BE2C (cell line): ENCODE measurements at regions not wholly inside any gene's neighbourhood (a gene's known extent, or its start where the extent isn't known, plus 50 kb on each side); places are given as distances from the start of the nearest gene placed in this dataset.

Experiments used
- DNase-seq: peaks from one replicate; pipeline ENCODE4 v3.0.0-alpha.2; 2020
- H3K27me3 ChIP-seq: fragments of 250-450 bp; sonication (Bioruptor Pico); 2 replicates; pipeline ENCODE4 v1.5.1; 2020; ENCODE audit warnings: mild to moderate bottlenecking
- H3K36me3 ChIP-seq: fragments of 250-450 bp; sonication (Bioruptor Pico); 2 replicates; pipeline ENCODE4 v1.5.1; 2020; ENCODE audit warnings: mild to moderate bottlenecking
- H3K4me1 ChIP-seq: fragments of 250-450 bp; sonication (Bioruptor Pico); 2 replicates; pipeline ENCODE4 v1.5.1; 2020
- H3K4me3 ChIP-seq: 2 replicates; pipeline ENCODE4 v1.5.1; 2011; ENCODE audit warnings: low read depth, low read length
- H3K9me3 ChIP-seq: fragments of 250-450 bp; sonication (Bioruptor Pico); 2 replicates; pipeline ENCODE4 v1.5.1; 2020
- CTCF ChIP-seq: IDR thresholded peaks from 2 replicates; pipeline ENCODE4 v1.5.1; 2012; ENCODE audit warnings: mild to moderate bottlenecking, low read depth, low read length

GRCh38 chr7:115522174-115522573 lies 508.4 kb downstream of the TFEC start:
- DNase-seq, result no peak
- no peak for TF ChIP-seq CTCF
- H3K4me3 ChIP-seq, result no peak overlapping the region
- no peaks in the 10 kb centered on the region for H3K4me1 ChIP-seq
- no peaks in the 10 kb centered on the region for H3K9me3 ChIP-seq
- no peaks in the 10 kb centered on the region for H3K36me3 ChIP-seq
- H3K27me3 ChIP-seq, result no peaks in the 10 kb centered on the region

DNA sequence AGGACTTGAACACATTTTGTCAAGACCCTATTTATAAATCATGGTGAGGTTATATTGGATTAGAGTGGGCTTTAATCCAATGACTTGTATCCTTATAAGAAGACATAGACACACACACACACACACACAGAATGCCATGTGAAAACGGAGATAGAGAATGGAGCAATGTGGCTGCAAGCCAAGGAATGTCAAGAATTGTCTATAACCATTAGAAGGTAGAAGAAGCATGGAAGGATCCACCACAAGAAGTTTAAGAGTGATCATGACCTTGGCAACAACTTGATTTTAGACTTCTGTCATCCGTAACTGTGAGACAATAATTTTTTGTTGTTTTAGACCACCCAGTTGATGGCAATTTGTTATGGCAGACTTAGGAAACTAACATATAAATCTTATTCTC lies 514.2 kb downstream of the TFEC start:
- Histone ChIP-seq H3K36me3 (no peaks in the 10 kb centered on the region), H3K4me1 (no peaks in the 10 kb centered on the region), H3K27me3 (no peaks in the 10 kb centered on the region), H3K9me3 (no peaks in the 10 kb centered on the region), H3K4me3 (no peak overlapping the region)
- no peak for DNase-seq
- TF ChIP-seq CTCF, result no peak

DNA sequence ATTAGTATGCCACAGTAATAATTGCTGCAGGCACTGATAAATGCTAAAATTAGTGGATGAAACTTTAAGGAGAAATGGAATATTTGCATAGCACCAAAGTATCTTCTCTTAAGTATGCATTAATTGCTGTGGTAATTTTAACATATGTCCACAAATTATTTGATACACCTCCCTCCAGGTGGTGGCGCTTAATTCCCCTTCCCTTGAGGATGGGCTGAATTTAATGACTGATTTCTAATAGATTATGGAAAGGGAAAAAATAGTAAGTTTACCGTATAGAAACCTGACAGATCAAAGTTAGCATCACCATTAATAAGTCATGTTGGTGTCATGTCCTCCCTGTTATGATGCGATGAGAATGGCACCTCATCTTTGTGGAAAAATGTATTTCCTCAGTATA lies 519.2 kb downstream of the TFEC start:
- Histone ChIP-seq H3K9me3 (no peaks in the 10 kb centered on the region), H3K4me1 (no peaks in the 10 kb centered on the region), H3K27me3 (no peaks in the 10 kb centered on the region), H3K4me3 (no peak overlapping the region), H3K36me3 (no peaks in the 10 kb centered on the region)
- DNase-seq, result no peak
- TF ChIP-seq CTCF, result no peak

DNA sequence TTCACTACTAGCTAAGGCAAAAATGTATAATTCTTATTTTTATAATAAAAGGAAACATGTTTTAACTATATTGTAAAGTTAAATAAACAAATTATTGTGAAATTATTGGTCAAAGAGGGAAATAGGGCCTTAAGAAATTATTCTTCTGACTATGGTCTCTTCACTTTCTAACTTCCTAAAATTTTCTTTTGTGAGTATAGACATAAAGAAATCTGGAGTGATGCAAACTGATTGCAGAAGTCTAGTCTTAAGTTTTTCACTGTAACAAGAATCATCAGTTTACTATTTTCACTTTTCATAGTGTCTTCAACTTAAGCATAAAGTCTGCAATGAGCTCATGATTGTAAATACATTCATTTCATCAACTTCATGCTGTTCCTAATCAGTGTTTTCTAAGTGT lies 525.4 kb downstream of the TFEC start:
- H3K9me3 ChIP-seq, result no peaks in the 10 kb centered on the region
- no peak overlapping the region for H3K4me3 ChIP-seq
- TF ChIP-seq CTCF, result no peak
- DNase-seq, result no peak
- no peaks in the 10 kb centered on the region for H3K4me1 ChIP-seq
- H3K36me3 ChIP-seq, result no peaks in the 10 kb centered on the region
- H3K27me3 ChIP-seq, result no peaks in the 10 kb centered on the region

- H3K27me3 ChIP-seq, result no peaks in the 10 kb centered on the region
- H3K36me3 ChIP-seq, result no peaks in the 10 kb centered on the region
- no peaks in the 10 kb centered on the region for H3K4me1 ChIP-seq
- no peak for DNase-seq
- H3K9me3 ChIP-seq, result no peaks in the 10 kb centered on the region
- H3K4me3 ChIP-seq, result no peak overlapping the region
- TF ChIP-seq CTCF, result no peak
These were observed 530.6 kb downstream of the TFEC start for GRCh38 chr7:115499956-115500355.

GRCh38 chr7:115496006-115496405 lies 534.6 kb downstream of the TFEC start:
- Histone ChIP-seq H3K4me1 (no peaks in the 10 kb centered on the region), H3K27me3 (no peaks in the 10 kb centered on the region), H3K4me3 (no peak overlapping the region), H3K36me3 (no peaks in the 10 kb centered on the region), H3K9me3 (no peaks in the 10 kb centered on the region; the same call in 1 of the 2 replicates)
- DNase-seq, result no peak
- no peak for TF ChIP-seq CTCF
